GM19438 (cell line): ENCODE measurements at regions not wholly inside any gene's neighbourhood (a gene's known extent, or its start where the extent isn't known, plus 50 kb on each side); places are given as distances from the start of the nearest gene placed in this dataset.
"Not testable (repeated sequence)": the region's sequence is repeated elsewhere in the genome, so short reads cannot be mapped to it uniquely, and the experiment has no call there.

Experiments used
- ATAC-seq: cut with Tn5 transposase; IDR thresholded peaks from one replicate; pipeline ENCODE4 v1.9.1; 2021; ENCODE audit warnings: low read depth; ENCODE audit not compliant: unreplicated experiment

- no peak for ATAC-seq
These were observed 101.7 kb upstream of the CLEC14A start for GRCh38 chr14:38357557-38357956.

GRCh38 chr14:38355473-38355872 lies 99.6 kb upstream of the CLEC14A start:
- ATAC-seq, result not testable (repeated sequence)

GRCh38 chr14:38350102-38350501 lies 94.2 kb upstream of the CLEC14A start:
- no peak for ATAC-seq

GRCh38 chr14:38342803-38343202 lies 86.9 kb upstream of the CLEC14A start:
- no peak for ATAC-seq

GRCh38 chr14:38339696-38340095 lies 83.8 kb upstream of the CLEC14A start:
- no peak for ATAC-seq

GRCh38 chr14:38336298-38336697 lies 80.4 kb upstream of the CLEC14A start:
- no peak for ATAC-seq

GRCh38 chr14:38330275-38330674 lies 74.4 kb upstream of the CLEC14A start:
- no peak for ATAC-seq

- no peak for ATAC-seq
These were observed 73.4 kb upstream of the CLEC14A start for GRCh38 chr14:38329246-38329645.

GRCh38 chr14:38316922-38317321 lies 61.0 kb upstream of the CLEC14A start:
- no peak for ATAC-seq

- no peak for ATAC-seq
These were observed 55.8 kb upstream of the CLEC14A start for GRCh38 chr14:38311655-38312054.

- ATAC-seq, result no peak
These were observed 54.6 kb upstream of the CLEC14A start for GRCh38 chr14:38310420-38310995.

- ATAC-seq, result no peak
These were observed 53.8 kb upstream of the CLEC14A start for GRCh38 chr14:38309522-38310277.
